ENCODE measurements at regions not wholly inside any gene's neighbourhood (a gene's known extent, or its start where the extent isn't known, plus 50 kb on each side); places are given as distances from the start of the nearest gene placed in this dataset.

DNA sequence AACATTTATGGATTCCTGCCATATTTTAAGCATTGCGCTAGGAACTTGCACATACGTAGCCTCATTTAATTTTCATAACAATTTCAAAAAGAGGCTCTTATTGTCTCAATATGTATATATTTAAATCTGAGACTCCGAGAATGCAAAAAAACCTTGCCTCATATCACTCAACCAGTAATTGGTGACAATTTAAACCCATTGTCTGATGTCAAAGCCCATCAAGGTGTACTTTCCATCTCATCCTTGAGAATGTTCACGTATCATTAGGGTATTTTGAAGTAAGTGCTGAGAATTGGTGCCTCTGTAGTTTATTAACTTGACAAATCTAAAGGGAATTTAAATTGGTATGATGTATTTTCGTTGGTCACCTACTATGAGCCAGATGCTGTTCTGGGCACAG lies 136.5 kb downstream of the FAM76B start:
- DNase-seq (ENCODE audit: low read depth in 2 of 2) = no peak
- Histone ChIP-seq H3K4me2 (ENCODE audit: extremely low read depth, insufficient read depth, low read length) (no peak overlapping the region), H3K36me3 (ENCODE audit: control insufficient read depth, insufficient read depth, low read length) (no peaks in the 10 kb centered on the region), H3K79me2 (ENCODE audit: control insufficient read depth, insufficient read depth, low read length) (no peaks in the 10 kb centered on the region), H3K27ac (ENCODE audit: insufficient read depth, low read length) (no peak overlapping the region), H3K9ac (ENCODE audit: insufficient read depth, low read length) (no peak overlapping the region), H3K4me1 (ENCODE audit: control insufficient read depth, extremely low read depth, insufficient read depth, low read length) (no peaks in the 10 kb centered on the region), H3K27me3 (ENCODE audit: control insufficient read depth, insufficient read depth, low read length) (no peaks in the 10 kb centered on the region), H3K9me3 (ENCODE audit: control insufficient read depth, insufficient read depth, low read depth, low read length) (no peaks in the 10 kb centered on the region), H4K20me1 (ENCODE audit: control insufficient read depth, extremely low read depth, insufficient read depth, low read length) (no peaks in the 10 kb centered on the region), H3K4me3 (replicated peaks in 1 of 4; ENCODE audit: control extremely low read depth in 1 of 4, insufficient read depth in 1 of 4, low read depth in 3 of 4, low read length in 4 of 4) (no peak overlapping the region), H2AFZ (ENCODE audit: low read length) (no peak overlapping the region)
- TF ChIP-seq, protein P1, sequence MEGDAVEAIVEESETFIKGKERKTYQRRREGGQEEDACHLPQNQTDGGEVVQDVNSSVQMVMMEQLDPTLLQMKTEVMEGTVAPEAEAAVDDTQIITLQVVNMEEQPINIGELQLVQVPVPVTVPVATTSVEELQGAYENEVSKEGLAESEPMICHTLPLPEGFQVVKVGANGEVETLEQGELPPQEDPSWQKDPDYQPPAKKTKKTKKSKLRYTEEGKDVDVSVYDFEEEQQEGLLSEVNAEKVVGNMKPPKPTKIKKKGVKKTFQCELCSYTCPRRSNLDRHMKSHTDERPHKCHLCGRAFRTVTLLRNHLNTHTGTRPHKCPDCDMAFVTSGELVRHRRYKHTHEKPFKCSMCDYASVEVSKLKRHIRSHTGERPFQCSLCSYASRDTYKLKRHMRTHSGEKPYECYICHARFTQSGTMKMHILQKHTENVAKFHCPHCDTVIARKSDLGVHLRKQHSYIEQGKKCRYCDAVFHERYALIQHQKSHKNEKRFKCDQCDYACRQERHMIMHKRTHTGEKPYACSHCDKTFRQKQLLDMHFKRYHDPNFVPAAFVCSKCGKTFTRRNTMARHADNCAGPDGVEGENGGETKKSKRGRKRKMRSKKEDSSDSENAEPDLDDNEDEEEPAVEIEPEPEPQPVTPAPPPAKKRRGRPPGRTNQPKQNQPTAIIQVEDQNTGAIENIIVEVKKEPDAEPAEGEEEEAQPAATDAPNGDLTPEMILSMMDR (conservative IDR thresholded peaks at IDR 0.05 in 1 of 2, IDR thresholded peaks at IDR 0.05 in 1 of 2; ENCODE audit: low read depth in 1 of 2, low read length in 2 of 2) = no peak
- no peak for TF ChIP-seq EZH2 (IDR thresholded peaks at IDR 0.05; ENCODE audit: low read length, missing control alignments)

DNA sequence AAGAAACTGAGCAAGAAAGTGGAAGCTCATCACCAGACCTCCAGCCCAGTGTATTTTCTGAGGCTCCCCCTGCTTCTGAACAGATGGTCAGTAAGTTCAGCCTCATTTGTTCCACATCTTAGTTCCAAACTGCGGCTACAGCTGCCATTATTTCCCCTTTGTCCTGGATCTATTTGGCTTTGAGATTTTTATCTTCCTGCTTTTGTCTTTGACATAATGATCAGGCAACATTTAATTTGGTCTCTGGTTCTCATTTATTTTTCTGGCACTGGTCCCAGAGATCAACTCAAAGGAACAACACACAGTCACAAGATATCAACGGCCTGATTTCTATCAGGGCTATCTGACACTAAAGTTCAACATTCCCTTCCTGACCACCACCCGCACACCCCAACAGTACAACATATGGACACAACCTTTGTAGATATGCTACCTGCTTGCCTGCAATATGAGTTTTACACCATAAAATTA lies 137.5 kb downstream of the FAM76B start:
- Histone ChIP-seq H2AFZ (ENCODE audit: low read length) (no peak overlapping the region), H3K27ac (ENCODE audit: insufficient read depth, low read length) (no peak overlapping the region), H3K36me3 (ENCODE audit: control insufficient read depth, insufficient read depth, low read length) (no peaks in the 10 kb centered on the region), H3K27me3 (ENCODE audit: control insufficient read depth, insufficient read depth, low read length) (no peaks in the 10 kb centered on the region), H3K9me3 (ENCODE audit: control insufficient read depth, insufficient read depth, low read depth, low read length) (no peaks in the 10 kb centered on the region), H3K4me1 (ENCODE audit: control insufficient read depth, extremely low read depth, insufficient read depth, low read length) (no peaks in the 10 kb centered on the region), H3K9ac (ENCODE audit: insufficient read depth, low read length) (no peak overlapping the region), H3K4me3 (replicated peaks in 1 of 4; ENCODE audit: control extremely low read depth in 1 of 4, insufficient read depth in 1 of 4, low read depth in 3 of 4, low read length in 4 of 4) (no peak overlapping the region), H4K20me1 (ENCODE audit: control insufficient read depth, extremely low read depth, insufficient read depth, low read length) (no peaks in the 10 kb centered on the region), H3K79me2 (ENCODE audit: control insufficient read depth, insufficient read depth, low read length) (no peaks in the 10 kb centered on the region), H3K4me2 (ENCODE audit: extremely low read depth, insufficient read depth, low read length) (no peak overlapping the region)
- TF ChIP-seq, protein P1 (conservative IDR thresholded peaks at IDR 0.05 in 1 of 2, IDR thresholded peaks at IDR 0.05 in 1 of 2; ENCODE audit: low read depth in 1 of 2, low read length in 2 of 2) = no peak
- TF ChIP-seq EZH2 (IDR thresholded peaks at IDR 0.05; ENCODE audit: low read length, missing control alignments) = no peak
- no peak for DNase-seq (ENCODE audit: low read depth in 2 of 2)

DNA sequence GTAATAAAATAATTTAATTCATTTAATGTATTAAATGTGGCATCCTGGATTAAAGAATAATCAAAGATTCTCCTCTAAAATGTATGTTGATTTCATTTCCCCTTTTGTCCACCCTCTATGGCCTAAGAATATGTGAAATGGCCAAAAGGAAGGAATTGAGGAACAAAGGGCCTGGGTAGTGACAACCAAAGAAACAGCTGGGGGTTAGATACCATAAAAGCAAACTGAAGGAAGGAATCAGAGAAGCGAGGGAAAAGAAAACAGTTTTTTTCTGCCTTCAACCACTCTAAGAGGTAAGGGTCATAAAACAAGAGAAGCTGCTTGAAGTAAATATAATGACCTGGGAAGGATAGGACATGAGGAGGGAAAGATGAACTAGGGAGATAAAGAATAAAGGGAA lies 139.3 kb downstream of the FAM76B start:
- Histone ChIP-seq H3K79me2 (ENCODE audit: control insufficient read depth, insufficient read depth, low read length) (no peaks in the 10 kb centered on the region), H3K4me3 (replicated peaks in 1 of 4; ENCODE audit: control extremely low read depth in 1 of 4, insufficient read depth in 1 of 4, low read depth in 3 of 4, low read length in 4 of 4) (no peak overlapping the region), H3K4me1 (ENCODE audit: control insufficient read depth, extremely low read depth, insufficient read depth, low read length) (no peaks in the 10 kb centered on the region), H2AFZ (ENCODE audit: low read length) (no peak overlapping the region), H3K27ac (ENCODE audit: insufficient read depth, low read length) (no peak overlapping the region), H3K36me3 (ENCODE audit: control insufficient read depth, insufficient read depth, low read length) (no peaks in the 10 kb centered on the region), H3K27me3 (ENCODE audit: control insufficient read depth, insufficient read depth, low read length) (no peaks in the 10 kb centered on the region), H3K9me3 (ENCODE audit: control insufficient read depth, insufficient read depth, low read depth, low read length) (no peaks in the 10 kb centered on the region), H4K20me1 (ENCODE audit: control insufficient read depth, extremely low read depth, insufficient read depth, low read length) (no peaks in the 10 kb centered on the region), H3K4me2 (ENCODE audit: extremely low read depth, insufficient read depth, low read length) (no peak overlapping the region), H3K9ac (ENCODE audit: insufficient read depth, low read length) (no peak overlapping the region)
- no peak for DNase-seq (ENCODE audit: low read depth in 2 of 2)
- no peak for TF ChIP-seq EZH2 (IDR thresholded peaks at IDR 0.05; ENCODE audit: low read length, missing control alignments)
- TF ChIP-seq, protein P1 (conservative IDR thresholded peaks at IDR 0.05 in 1 of 2, IDR thresholded peaks at IDR 0.05 in 1 of 2; ENCODE audit: low read depth in 1 of 2, low read length in 2 of 2) = no peak
